ENCODE measurements at regions not wholly inside any gene's neighbourhood (a gene's known extent, or its start where the extent isn't known, plus 50 kb on each side); places are given as distances from the start of the nearest gene placed in this dataset.

GRCh38 chrX:40928076-40928475 is 157.2 kb upstream of the USP9X start:
- no peak overlapping the region for H3K4me2 ChIP-seq (ENCODE audit: control insufficient read depth, extremely low read depth, insufficient read depth, low read depth, low read length)
- H3K36me3 ChIP-seq (ENCODE audit: control insufficient read depth in 2 of 2, extremely low read depth in 1 of 2, insufficient read depth in 2 of 2, low read length in 2 of 2) = no peaks in the 10 kb centered on the region
- TF ChIP-seq EZH2 (IDR thresholded peaks at IDR 0.05; ENCODE audit: low read length) (no peak), CTCF (optimal IDR thresholded peaks at IDR 0.05 in 1 of 3, IDR thresholded peaks at IDR 0.05 in 1 of 3, conservative IDR thresholded peaks at IDR 0.05 in 1 of 3; ENCODE audit: extremely low read depth in 1 of 3, insufficient read depth in 2 of 3, low read length in 3 of 3) (no peak)
- no peak overlapping the region for H3K9ac ChIP-seq (ENCODE audit: control insufficient read depth, extremely low read depth, insufficient read depth, low read length)
- H3K9me3 ChIP-seq (ENCODE audit: control insufficient read depth, low read depth, low read length) = peaks cover 2% of the 10 kb centered on the region
- H3K9me1 ChIP-seq (ENCODE audit: control insufficient read depth, extremely low read depth, insufficient read depth, low read length) = no peaks in the 10 kb centered on the region
- H3K27me3 ChIP-seq (ENCODE audit: control insufficient read depth, extremely low read depth, insufficient read depth, low read length) = peaks cover 6% of the 10 kb centered on the region
- H3K27ac ChIP-seq (ENCODE audit: control insufficient read depth, insufficient read depth, low read length) = no peak overlapping the region
- H3K4me3 ChIP-seq (ENCODE audit: control insufficient read depth in 2 of 3, extremely low read depth in 1 of 3, insufficient read depth in 2 of 3, low read depth in 1 of 3, low read length in 3 of 3) = no peak overlapping the region
- H3K4me1 ChIP-seq (ENCODE audit: control insufficient read depth, extremely low read depth, insufficient read depth, low read length) = peaks cover 3% of the 10 kb centered on the region
- DNase-seq (ENCODE audit: low read depth, low spot score) (no peak), FAIRE-seq (no peak)
- no peaks in the 10 kb centered on the region for H3K79me2 ChIP-seq (ENCODE audit: control insufficient read depth, insufficient read depth, low read length)
- H4K20me1 ChIP-seq (ENCODE audit: control insufficient read depth, extremely low read depth, insufficient read depth, low read length) = no peaks in the 10 kb centered on the region
- H2AFZ ChIP-seq (ENCODE audit: control insufficient read depth, low read length) = no peak overlapping the region
- dilution Hi-C loops (cut with MboI; ENCODE audit: extremely low pct_ligation_motif_present, low sequenced_read_pairs) = no loop called here

- H3K36me3 ChIP-seq (ENCODE audit: control insufficient read depth in 2 of 2, extremely low read depth in 1 of 2, insufficient read depth in 2 of 2, low read length in 2 of 2) = no peaks in the 10 kb centered on the region
- dilution Hi-C loops (cut with MboI; ENCODE audit: extremely low pct_ligation_motif_present, low sequenced_read_pairs) = no loop called here
- H3K27ac ChIP-seq (ENCODE audit: control insufficient read depth, insufficient read depth, low read length) = no peak overlapping the region
- TF ChIP-seq CTCF (optimal IDR thresholded peaks at IDR 0.05 in 1 of 3, IDR thresholded peaks at IDR 0.05 in 1 of 3, conservative IDR thresholded peaks at IDR 0.05 in 1 of 3; ENCODE audit: extremely low read depth in 1 of 3, insufficient read depth in 2 of 3, low read length in 3 of 3) (peak in 1 of 3 experiments; percentile 13), EZH2 (IDR thresholded peaks at IDR 0.05; ENCODE audit: low read length) (no peak)
- FAIRE-seq (no peak), DNase-seq (ENCODE audit: low read depth, low spot score) (no peak)
- H3K4me1 ChIP-seq (ENCODE audit: control insufficient read depth, extremely low read depth, insufficient read depth, low read length) = peaks cover 11% of the 10 kb centered on the region
- no peak overlapping the region for H3K4me2 ChIP-seq (ENCODE audit: control insufficient read depth, extremely low read depth, insufficient read depth, low read depth, low read length)
- no peaks in the 10 kb centered on the region for H3K9me1 ChIP-seq (ENCODE audit: control insufficient read depth, extremely low read depth, insufficient read depth, low read length)
- no peak overlapping the region for H2AFZ ChIP-seq (ENCODE audit: control insufficient read depth, low read length)
- H3K9me3 ChIP-seq (ENCODE audit: control insufficient read depth, low read depth, low read length) = peaks cover 2% of the 10 kb centered on the region
- H3K9ac ChIP-seq (ENCODE audit: control insufficient read depth, extremely low read depth, insufficient read depth, low read length) = no peak overlapping the region
- H3K4me3 ChIP-seq (ENCODE audit: control insufficient read depth in 2 of 3, extremely low read depth in 1 of 3, insufficient read depth in 2 of 3, low read depth in 1 of 3, low read length in 3 of 3) = no peak overlapping the region
- no peaks in the 10 kb centered on the region for H3K79me2 ChIP-seq (ENCODE audit: control insufficient read depth, insufficient read depth, low read length)
- no peaks in the 10 kb centered on the region for H4K20me1 ChIP-seq (ENCODE audit: control insufficient read depth, extremely low read depth, insufficient read depth, low read length)
- peaks cover 6% of the 10 kb centered on the region for H3K27me3 ChIP-seq (ENCODE audit: control insufficient read depth, extremely low read depth, insufficient read depth, low read length)
Observed at GRCh38 chrX:40931921-40932320, 153.3 kb upstream of the USP9X start.

All from keratinocyte (primary cell).